ENCODE measurements at regions not wholly inside any gene's neighbourhood (a gene's known extent, or its start where the extent isn't known, plus 50 kb on each side); places are given as distances from the start of the nearest gene placed in this dataset.

GRCh38 chr3:166125179-166125578 lies 288.0 kb upstream of the BCHE start:
- Histone ChIP-seq H3K36me3 (ENCODE audit: low read depth) (no peaks in the 10 kb centered on the region), H3K9me3 (no peaks in the 10 kb centered on the region), H3K4me1 (ENCODE audit: low read depth) (no peaks in the 10 kb centered on the region), H3K4me3 (no peak overlapping the region)
- DNase-seq (no peak), ATAC-seq (no peak)
- no peak for TF ChIP-seq CTCF (IDR thresholded peaks at IDR 0.05)
- intact Hi-C loops (cut with DNase I, micrococcal nuclease) = no loop called here

GRCh38 chr3:166123576-166123975 lies 286.4 kb upstream of the BCHE start:
- TF ChIP-seq CTCF (IDR thresholded peaks at IDR 0.05) = no peak
- no peak for ATAC-seq
- H3K9me3 ChIP-seq = no peaks in the 10 kb centered on the region
- H3K4me3 ChIP-seq = no peak overlapping the region
- H3K4me1 ChIP-seq (ENCODE audit: low read depth) = no peaks in the 10 kb centered on the region
- DNase-seq = no peak
- intact Hi-C loops (cut with DNase I, micrococcal nuclease) = no loop called here
- no peaks in the 10 kb centered on the region for H3K36me3 ChIP-seq (ENCODE audit: low read depth)

DNA sequence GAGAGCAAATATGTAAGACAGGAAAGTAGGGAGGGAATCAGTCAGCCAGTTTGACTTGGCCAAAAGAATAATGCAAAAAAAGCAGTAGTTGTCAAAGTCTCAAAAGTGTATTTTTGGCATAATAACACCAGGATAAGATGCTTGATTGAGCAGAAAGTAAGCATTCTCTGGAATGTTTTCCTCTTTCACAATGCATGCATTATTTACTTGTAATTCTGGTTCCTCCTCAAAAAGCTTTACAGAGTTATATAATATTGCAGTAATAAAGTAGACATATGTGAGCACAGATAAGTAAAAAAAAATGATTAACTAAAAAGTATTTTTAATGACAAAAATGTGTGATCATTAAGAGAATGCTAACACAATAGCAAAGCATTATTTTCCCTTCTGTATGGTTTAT lies 285.9 kb upstream of the BCHE start:
- ATAC-seq = no peak
- Histone ChIP-seq H3K4me1 (ENCODE audit: low read depth) (no peaks in the 10 kb centered on the region), H3K36me3 (ENCODE audit: low read depth) (no peaks in the 10 kb centered on the region), H3K4me3 (no peak overlapping the region), H3K9me3 (no peaks in the 10 kb centered on the region)
- intact Hi-C loops (cut with DNase I, micrococcal nuclease) = no loop called here
- DNase-seq = no peak
- TF ChIP-seq CTCF (IDR thresholded peaks at IDR 0.05) = no peak

- no peak for ATAC-seq
- H3K36me3 ChIP-seq (ENCODE audit: low read depth) = no peaks in the 10 kb centered on the region
- no peaks in the 10 kb centered on the region for H3K4me1 ChIP-seq (ENCODE audit: low read depth)
- DNase-seq = no peak
- TF ChIP-seq CTCF (IDR thresholded peaks at IDR 0.05) = no peak
- no peak overlapping the region for H3K4me3 ChIP-seq
- intact Hi-C loops (cut with DNase I, micrococcal nuclease) = no loop called here
- no peaks in the 10 kb centered on the region for H3K9me3 ChIP-seq
These were observed 280.8 kb upstream of the BCHE start for GRCh38 chr3:166118049-166118448.

DNA sequence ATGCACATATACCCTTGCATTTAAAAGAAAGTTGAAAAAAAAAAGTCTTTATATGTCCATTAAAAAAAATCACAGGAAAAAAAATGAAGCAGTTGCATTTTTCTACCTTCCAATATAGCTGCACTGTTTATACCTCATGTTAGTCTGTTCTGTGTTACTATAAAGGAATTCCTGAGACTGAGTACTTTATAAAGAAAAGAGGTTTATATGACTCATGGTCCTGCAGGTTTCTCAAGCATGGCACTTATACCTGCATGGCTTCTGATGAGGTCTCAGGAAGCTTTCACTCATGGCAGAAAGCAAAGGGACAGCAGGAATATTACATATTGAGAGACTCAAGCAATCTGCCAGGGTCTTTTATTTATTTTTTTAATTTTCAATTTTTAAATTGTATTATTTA lies 277.2 kb upstream of the BCHE start:
- DNase-seq (no peak), ATAC-seq (no peak)
- no peaks in the 10 kb centered on the region for H3K36me3 ChIP-seq (ENCODE audit: low read depth)
- intact Hi-C loops (cut with DNase I, micrococcal nuclease) = no loop called here
- H3K9me3 ChIP-seq = no peaks in the 10 kb centered on the region
- TF ChIP-seq CTCF (IDR thresholded peaks at IDR 0.05) = no peak
- H3K4me3 ChIP-seq = no peak overlapping the region
- H3K4me1 ChIP-seq (ENCODE audit: low read depth) = no peaks in the 10 kb centered on the region

DNA sequence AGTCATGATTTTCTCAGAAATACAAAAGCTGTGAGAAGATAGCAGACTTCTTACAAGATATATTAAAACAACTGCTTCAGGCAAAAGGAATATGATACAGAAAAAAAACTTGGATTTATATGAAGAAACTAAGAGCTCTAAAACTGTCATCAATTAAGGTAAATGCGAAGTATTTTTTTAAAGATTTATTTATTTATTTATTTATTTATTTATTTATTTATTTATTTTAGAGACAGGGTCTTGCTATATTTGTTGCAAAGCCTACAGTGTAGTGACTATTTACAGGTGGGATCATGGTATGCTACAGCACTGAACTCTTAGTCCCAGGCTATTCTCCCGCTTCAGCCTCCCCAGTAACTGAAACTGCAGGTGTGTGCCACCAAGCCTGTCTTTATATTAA lies 274.3 kb upstream of the BCHE start:
- Histone ChIP-seq H3K9me3 (no peaks in the 10 kb centered on the region), H3K4me3 (no peak overlapping the region), H3K36me3 (ENCODE audit: low read depth) (no peaks in the 10 kb centered on the region), H3K4me1 (ENCODE audit: low read depth) (no peaks in the 10 kb centered on the region)
- DNase-seq (no peak), ATAC-seq (no peak)
- intact Hi-C loops (cut with DNase I, micrococcal nuclease) = no loop called here
- TF ChIP-seq CTCF (IDR thresholded peaks at IDR 0.05) = no peak
